HuH-7 (cell line): ENCODE measurements at regions not wholly inside any gene's neighbourhood (a gene's known extent, or its start where the extent isn't known, plus 50 kb on each side); places are given as distances from the start of the nearest gene placed in this dataset.

Experiments
- DNase-seq: peaks from one replicate; pipeline ENCODE4 v3.0.0; 2011; ENCODE audit warnings: low spot score

DNA sequence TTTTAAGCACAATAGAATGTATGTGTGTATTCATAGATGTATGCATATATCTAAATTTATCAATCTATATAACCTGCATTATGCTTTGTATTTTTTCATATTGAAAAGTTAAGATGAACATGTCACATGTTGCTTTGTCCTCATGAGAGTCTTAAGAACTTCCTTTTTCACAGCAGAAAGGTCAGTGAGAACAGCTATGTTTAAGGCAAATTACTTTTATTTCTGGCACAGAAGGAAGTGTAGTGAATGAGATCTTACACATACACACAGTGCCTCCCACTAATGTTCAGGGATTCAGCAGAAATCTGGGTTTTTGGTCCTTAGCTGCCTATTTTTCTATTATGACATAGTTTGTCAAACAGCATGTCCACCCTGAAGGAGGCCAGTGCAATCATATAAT is 134.8 kb downstream of the TMEM26 start:
- DNase-seq, result no peak

DNA sequence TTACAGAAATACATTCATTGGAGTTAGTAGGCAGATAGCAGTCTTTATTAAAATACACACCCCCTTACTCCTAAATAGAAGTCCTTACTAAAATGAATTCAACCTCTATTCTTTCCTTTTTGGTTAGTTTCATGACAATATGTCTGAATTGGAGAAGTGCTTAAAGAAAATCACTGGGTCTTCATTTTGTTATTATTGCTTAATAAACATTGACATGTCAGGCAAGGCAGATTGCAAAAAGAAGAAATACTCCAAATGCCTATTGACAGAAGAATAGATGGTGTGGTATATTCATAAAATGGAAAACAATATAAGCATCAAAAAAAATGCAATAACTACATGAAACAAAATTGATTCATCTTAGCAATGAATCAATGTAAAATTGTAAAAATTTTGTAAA is 135.5 kb downstream of the TMEM26 start:
- DNase-seq, result no peak

DNA sequence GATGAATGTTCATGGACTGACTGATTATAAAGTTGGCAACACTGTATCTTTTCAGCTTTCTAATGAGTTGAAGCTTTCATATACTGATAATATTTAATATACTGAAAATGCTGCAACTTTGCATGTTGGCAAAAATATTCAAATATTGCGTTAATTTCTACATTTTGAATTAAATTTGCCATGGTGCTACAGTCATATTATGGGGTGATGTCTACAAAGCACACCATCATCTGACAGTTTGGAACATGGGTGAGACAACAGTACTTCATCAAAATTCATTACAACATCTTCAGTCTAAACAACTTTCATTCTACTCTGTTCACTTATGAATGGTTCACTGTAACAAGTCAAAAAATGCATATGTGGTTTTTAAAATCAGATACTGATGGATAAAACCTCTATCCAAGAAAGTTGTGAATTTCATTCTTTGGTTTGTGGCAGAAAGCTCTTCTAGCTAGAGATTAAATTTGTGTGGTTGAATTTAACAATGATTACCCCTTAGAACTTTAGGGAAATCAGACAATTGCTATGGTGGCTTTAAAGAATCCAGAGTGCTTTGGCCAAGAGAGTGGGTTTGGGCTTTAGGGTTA is 136.4 kb downstream of the TMEM26 start:
- DNase-seq, result no peak

DNA sequence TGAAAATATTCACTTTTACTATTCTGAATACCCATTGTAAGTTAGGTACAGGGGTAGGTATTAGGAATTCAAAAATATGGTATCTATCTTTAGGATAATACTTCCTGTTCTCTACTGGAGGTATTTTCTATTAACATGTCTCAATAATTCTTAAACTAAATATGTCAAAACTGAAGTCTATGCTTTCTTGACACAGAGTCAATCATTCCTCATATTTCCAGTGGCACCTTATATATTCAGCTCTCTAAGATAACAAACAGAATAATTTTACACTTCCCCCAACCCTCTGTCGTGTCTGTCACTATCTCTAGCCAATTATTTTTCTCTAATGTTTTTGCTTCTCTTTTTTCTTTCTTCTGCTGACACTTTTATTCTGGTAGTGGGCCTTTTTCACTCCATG is 138.9 kb downstream of the TMEM26 start:
- DNase-seq, result no peak

DNA sequence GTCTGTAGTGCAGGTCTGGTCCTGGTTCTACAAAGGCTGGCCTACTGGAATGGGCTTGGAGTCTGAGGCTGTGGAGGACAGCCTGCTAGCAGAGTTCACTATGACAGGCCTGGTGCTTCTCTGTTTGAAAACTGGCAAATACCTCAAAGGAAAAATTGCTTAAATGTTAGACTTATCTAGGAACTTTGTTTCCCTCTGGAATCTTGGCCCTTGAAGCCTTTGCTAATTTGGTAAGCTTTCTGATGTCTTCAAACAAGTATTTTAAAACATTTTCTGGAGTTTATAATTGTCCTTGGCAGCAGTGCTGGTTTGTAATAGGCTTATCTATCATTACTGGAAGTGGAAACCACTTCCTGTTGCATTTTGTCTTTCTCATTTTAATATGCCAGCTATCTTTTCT is 139.7 kb downstream of the TMEM26 start:
- no peak for DNase-seq

DNA sequence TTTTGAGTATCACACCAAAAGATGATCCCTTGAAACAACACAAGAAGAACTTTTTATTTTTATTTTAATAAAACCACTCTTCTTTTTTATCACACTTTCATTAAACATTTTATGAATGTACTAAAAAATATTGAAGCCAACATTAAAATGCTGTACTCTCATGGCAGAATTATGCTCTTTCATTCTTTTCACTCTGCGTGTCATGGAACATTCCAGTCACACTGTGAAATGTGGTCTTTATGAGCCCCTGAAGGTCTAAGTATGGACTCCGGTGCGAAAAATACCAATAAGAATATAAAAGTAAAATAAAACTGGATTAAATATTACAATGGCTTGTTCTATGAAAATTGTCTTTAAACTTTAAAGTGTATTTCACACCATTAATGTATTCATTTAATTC is 148.4 kb downstream of the TMEM26 start:
- DNase-seq, result no peak

DNA sequence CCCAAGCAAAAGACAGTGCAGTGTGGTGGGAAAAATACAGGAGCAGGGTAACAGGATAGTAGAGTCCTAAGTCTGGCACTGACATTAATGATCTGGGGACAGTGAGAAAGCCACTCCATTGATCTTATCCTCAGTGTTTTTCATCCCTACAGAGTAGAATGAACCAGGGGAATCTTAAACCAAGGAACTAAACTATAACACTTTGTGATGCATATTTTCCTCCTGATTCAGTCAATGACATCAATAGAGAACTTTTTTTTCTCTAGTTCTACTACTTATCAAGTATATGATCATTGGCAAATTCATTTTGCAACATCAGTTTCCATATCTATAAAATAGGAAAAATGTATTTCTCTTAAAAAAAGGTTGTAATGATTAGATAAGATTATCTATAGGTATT is 151.1 kb downstream of the TMEM26 start:
- DNase-seq, result no peak

DNA sequence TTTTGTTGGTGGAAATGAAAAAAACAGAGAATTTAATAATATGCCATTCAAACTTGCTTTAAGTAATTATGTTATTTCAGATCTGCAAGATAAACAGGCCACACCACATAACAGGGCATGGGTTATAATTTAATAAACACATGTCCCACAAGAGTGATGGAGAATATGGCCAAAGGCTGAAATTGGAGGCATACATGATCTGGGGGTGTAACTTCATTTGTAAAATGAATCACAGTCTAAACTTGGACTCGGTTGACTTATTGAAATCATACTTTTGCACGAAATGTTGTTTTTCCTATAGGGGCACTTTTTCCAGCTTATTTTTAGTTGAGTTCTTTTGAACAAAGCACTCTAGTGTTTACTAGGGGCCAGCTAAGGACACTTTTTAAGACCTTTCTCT is 151.6 kb downstream of the TMEM26 start:
- DNase-seq, result no peak

DNA sequence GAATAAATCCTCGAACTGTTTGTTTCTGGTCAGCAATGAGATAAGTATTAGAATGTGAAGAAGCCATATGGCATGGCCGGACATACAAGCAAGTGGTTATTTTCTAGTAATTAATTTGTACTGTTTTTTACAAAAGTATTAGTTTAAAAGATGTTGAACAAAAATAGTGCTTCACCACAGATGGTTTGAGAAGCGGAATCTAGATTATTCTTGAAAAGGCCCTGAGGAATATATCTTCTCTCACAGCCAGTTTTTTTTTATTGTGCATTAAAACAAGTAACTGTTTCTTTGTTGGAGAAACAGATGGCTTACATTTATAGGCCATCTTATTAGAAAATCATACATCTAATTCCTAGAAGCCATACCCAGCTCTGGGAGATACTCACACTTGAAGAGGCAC is 153.3 kb downstream of the TMEM26 start:
- no peak for DNase-seq

DNA sequence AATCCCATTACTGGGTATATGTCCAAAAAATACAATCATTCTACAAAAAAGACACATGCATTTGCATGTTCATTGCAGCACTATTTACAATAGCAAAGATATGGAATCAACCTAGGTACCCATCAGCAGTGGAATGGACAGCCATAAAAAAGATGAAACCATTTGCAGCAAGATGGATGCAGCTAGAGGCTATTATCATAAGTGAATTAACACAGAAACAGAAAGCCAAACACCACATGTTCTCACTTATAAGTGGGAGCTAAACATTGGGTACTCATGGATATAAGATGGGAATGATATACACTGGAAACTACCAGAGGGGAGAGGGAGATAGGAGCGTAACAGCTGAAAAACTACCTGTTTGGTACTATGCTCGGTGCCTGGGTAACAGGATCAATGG is 154.0 kb downstream of the TMEM26 start:
- no peak for DNase-seq

DNA sequence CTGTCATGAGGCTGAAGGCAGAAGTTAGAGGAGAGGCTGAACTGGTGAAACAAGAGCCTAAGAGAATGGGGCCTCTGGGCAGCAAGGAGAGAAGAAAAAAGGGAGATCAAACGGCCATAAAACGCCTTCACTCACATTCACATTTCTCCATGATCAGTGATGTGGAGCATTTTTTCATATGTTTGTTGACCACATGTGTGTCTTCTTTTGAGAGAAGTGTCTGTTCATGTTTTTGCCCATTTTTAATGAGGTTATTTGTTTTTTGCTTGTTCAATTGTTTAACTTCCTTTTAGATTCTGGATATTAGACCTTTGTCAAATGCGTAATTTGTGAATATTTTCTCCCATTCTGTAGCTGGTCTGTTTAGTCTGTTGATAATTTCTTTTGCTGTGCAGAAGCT is 155.0 kb downstream of the TMEM26 start:
- no peak for DNase-seq

DNA sequence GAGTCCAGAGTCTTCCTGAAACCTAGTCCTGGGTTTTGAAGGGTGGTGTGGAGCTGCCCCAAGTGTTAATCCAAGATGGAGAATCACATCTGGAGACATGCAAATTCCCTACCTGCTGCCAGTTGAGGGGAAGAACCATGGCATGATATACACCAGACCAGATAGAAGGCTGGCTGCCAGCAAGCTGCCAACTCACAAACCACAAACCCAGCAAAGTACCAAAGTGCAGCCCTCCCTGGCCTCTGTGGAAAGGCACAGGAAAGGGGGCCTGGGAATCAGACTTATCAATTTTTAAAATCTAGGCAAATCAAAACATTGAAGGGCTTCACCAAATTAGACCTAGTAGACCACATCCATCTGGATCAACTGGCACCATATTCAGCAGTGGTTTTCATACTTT is 157.0 kb downstream of the TMEM26 start:
- DNase-seq, result no peak

DNA sequence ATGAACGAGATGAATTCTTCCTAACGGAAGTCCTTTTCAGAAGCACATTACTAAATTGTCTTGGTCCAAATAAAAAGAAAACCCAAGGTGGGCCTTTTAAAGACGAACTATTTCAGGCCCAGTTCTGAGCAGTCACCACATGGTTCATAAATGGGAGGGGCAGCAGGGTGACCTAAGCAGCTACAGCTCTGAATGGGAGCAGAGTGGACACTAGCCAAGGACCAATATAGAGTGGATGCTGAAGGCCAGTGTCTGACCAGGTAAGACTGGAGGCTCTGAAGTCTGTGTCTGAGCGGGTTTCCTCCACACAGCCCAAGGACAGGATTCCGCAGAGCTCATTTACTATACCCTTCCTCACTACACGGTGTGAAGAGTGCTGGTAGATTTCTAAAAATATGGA is 159.1 kb downstream of the TMEM26 start:
- DNase-seq, result no peak

DNA sequence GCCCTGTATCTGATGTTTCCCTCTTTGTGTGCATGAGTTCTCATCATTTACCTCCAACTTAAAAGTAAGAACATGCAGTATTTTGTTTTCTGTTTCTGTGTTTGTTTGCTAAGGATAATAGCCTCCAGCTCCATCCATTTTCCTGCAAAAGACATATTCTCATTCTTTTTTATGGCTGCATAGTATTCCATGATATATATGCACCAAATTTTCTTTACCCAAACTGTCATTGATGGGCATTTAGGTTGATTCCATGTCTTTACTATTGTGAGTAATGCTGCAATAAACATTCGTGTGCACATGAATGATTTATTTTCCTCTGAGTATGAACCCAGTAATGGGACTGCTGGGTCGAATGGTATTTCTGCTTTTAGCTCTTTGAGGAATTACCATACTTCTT is 163.4 kb downstream of the TMEM26 start:
- no peak for DNase-seq

DNA sequence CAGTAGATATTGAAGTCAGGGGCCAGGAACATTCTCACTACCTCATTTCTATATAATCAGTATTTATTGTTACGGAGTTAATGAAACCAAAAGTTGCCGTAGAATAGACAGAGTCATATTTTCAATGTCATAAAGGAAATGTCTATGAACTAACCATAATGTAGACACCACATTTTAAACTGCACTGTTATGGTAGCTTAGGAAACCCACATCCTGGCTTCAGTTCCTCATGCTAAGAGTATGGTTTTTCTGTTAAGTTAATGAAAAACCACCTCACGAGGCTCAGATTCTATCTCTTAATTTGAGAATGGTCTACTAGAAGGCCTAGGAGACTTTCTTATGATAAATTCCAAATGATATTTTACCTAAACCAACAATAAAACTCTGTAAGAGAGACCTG is 166.5 kb downstream of the TMEM26 start:
- no peak for DNase-seq

DNA sequence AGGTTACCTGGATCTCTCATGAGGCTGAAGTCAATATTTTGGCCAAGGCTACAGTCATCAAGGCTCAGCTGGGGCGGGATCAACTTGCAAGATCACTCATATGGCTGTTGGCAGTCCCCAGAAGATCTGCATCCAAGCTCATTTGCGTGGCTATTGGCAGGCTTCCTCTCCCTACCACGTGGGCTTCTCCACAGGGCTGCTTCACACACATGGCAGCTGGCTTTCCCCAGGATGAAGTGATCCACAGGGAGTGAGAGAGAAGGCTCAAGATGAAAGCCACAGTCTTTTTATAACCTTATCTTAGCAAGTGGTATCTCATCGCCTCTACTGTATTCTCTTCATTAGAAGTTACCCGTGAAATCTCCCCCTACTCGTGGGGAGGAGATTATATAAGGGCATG is 167.4 kb downstream of the TMEM26 start:
- DNase-seq, result no peak

DNA sequence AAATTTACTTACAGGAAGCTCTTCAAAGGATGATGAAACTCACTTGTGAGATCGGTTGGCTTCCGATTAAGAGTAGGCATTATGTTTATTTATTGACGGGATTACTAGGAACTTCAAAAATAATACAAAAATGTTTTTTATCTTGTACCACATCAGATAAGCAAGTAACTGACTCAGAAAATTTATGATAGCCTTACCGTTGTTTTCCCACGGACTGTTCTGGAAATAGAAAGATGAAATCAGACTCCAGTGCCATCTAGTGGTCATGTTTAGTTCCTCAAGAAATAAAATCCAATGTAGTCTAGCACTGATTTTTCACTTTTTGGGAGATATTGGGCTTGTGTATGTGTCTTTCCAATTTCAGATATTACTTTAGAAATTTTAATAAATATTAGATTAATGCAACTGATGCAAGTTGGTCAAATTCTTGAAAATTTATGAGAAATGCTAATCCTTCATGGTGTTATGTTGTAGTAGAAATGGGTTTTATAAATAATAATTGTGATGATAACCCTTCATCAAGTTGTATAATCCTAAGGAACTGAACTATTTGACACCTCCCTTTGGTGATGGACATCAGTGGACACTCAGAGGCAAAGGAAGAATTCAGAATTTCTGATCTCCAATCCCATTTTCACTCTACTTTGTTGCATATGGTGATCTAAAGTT is 168.8 kb downstream of the TMEM26 start:
- peak; percentile 3 for DNase-seq

DNA sequence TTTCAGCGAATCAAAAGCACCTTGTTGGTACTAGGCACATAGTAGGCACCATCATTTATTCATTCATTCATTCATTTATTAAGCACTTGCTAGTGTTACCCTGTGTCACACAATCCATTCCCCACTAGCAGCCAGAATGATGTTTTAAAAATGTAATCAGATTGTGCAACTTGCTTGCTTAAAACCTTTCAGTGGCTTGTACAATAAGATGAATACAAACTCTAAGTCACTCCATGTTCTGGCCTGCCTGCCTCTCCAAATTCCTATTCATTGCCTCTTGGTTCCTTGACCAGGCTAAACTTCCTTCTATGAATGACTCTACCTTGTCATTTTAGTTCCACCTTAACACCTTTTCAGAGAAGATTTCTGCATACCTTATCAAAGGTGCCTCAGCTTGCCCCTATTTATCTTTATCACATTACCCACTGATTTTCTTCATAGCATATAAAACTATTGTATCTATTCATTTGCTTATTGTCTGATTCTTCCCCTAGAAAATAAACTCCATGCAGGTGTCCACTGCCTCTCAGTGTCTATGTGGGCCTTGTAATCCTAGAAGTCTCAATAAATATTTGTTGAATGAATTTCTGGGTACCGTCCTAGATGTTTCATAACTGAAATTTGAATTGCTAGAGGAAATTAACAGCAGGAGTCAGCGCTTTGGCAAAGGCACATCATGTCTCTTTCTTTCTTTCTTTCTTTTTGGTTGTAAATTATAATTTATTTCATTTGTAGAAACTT is 169.5 kb downstream of the TMEM26 start:
- no peak for DNase-seq

DNA sequence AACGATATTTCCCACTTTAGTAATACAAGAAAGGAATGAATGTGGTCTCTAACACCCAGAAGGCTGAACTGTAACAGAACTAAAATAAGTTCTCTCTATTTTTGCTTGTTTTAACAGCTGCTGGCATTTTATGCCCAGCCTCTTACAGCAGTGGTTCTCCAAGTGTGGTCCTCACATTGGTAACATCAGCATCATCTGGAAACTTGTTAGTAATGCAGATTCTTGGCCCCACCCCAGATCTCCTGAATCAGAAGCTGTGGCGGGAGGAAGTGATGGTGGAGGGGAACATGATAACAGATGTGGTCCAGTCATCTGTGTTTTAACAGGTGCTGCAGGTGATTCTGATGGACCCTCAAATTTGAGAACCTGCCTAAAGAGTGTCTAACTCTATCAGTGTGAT is 170.1 kb downstream of the TMEM26 start:
- no peak for DNase-seq

DNA sequence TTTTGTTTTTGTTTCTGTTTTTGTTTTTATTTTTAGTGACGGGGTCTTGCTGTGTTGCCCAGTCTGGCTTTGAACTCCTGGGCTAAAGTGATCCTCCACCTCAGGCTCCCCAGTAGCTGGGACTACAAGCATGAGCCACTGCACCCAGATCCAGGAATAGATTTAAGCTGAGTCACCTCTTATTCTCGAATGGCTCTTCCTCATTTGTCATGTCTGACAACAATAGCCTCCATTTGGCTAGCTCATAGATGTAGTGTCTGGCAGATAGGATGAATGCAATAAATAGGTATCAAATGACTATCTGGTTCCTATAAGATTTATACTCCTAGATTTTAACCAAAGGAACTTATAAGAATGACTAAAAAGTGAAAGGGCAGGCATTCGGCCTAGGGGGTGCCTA is 172.9 kb downstream of the TMEM26 start:
- no peak for DNase-seq

DNA sequence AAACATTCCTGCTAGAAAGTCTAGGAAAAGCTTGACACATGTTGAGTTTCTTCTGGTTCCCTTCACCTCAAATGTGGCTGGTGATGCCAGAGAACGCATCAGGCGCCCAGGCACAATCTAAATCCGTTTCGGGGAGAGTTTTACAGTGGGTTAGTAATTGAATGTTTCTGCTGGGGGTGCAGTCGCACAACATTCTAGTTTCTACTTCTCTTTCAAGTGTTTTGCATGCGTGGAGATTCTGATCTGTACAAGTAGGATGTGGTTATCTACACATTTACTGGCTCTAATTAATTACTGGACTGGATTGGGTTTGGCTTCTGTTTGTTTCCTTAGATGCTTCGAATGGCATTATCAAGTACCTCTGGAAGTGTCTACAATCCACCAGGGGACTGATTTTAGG is 173.8 kb downstream of the TMEM26 start:
- DNase-seq, result no peak

DNA sequence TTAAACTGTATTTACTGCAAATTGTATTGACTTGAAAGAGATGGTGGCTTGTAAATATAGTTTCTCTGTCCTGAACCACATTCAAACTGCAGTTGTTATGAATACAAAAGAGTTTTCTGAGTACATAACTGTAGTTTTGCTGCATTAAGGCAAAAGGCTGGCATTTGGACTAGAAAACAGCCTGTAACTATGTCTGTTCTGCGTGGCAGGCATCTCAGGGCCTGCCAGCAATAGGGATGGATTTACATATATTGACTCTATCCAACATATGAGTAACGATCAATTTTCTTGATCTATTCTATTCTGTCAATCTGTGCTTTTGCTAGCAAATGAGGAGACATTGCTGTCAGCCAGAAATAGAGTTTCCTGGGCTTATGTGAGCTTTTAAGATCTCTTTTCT is 174.6 kb downstream of the TMEM26 start:
- no peak for DNase-seq

DNA sequence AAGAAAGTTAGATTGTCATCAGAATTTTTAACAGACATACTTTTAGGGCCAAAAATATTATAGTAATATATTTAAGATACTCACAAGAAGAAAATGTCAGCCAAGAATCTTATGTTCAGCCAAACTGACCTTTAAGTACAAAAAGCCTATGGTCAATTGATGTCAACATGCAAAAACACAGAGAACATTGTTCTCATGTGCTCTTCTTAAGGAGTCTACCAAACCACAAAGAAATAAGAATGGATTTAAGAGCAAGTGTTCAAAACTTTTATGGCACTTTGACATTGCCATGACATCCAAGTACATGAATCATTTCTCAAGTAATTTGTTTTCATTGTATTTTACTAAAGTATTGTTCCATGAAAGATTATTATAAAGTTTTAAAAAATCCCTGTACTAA is 180.4 kb downstream of the TMEM26 start:
- DNase-seq, result no peak
